HL-60 (cell line): ENCODE measurements at regions not wholly inside any gene's neighbourhood (a gene's known extent, or its start where the extent isn't known, plus 50 kb on each side); places are given as distances from the start of the nearest gene placed in this dataset.

Experiments used
- DNase-seq, 2 experiments: peaks; one replicate each; pipeline ENCODE4 v3.0.0-alpha.2; 2010 to 2020; ENCODE audit warnings: low read depth in 1 of 2, low spot score in 1 of 2
- H3K27ac ChIP-seq: fragments of 250-450 bp; sonication (Bioruptor Pico); replicated peaks from 2 replicates; pipeline ENCODE4 v1.5.1; 2020; ENCODE audit warnings: mild to moderate bottlenecking, moderate library complexity
- H3K27me3 ChIP-seq: fragments of 250-450 bp; sonication (Bioruptor Pico); 2 replicates; pipeline ENCODE4 v1.5.1; 2021; ENCODE audit warnings: mild to moderate bottlenecking, moderate library complexity; ENCODE audit not compliant: insufficient read depth, poor library complexity, severe bottlenecking
- H3K4me3 ChIP-seq: replicated peaks from 2 replicates; pipeline ENCODE4 v1.5.1; 2011; ENCODE audit warnings: mild to moderate bottlenecking, control low read depth, low read length; ENCODE audit not compliant: insufficient read depth
- CTCF ChIP-seq: IDR thresholded peaks from one replicate; pipeline ENCODE4 v1.5.1; 2011; ENCODE audit warnings: low read length, control low read depth, inconsistent platforms; ENCODE audit not compliant: insufficient read depth
- GABPA ChIP-seq: IDR thresholded peaks from 2 replicates; pipeline ENCODE4 v1.6.1; 2012; ENCODE audit warnings: low read depth
- POLR2AphosphoS5 ChIP-seq: IDR thresholded peaks from 2 replicates; pipeline ENCODE4 v1.6.1; 2012; ENCODE audit warnings: low read depth
- REST ChIP-seq: IDR thresholded peaks from 2 replicates; pipeline ENCODE4 v1.6.1; 2012; ENCODE audit warnings: low read depth; ENCODE audit not compliant: insufficient replicate concordance
- SPI1 ChIP-seq: IDR thresholded peaks from 2 replicates; pipeline ENCODE4 v1.6.1; 2012; ENCODE audit warnings: low read depth, mild to moderate bottlenecking, borderline replicate concordance

GRCh38 chr11:95302211-95302610, 71.2 kb upstream of the SESN3 start:
- no peaks in the 10 kb centered on the region for H3K27me3 ChIP-seq
- no peak overlapping the region for H3K27ac ChIP-seq
- no peak for DNase-seq
- H3K4me3 ChIP-seq: no peak overlapping the region
- TF ChIP-seq POLR2AphosphoS5 (no peak), SPI1 (no peak), REST (no peak), GABPA (no peak), CTCF (no peak)

- Histone ChIP-seq H3K27ac (no peak overlapping the region), H3K27me3 (no peaks in the 10 kb centered on the region), H3K4me3 (no peak overlapping the region)
- no peak for TF ChIP-seq CTCF
- TF ChIP-seq POLR2AphosphoS5: no peak
- no peak for TF ChIP-seq REST
- TF ChIP-seq SPI1: no peak
- no peak for TF ChIP-seq GABPA
- DNase-seq: no peak
Measured at GRCh38 chr11:95301474-95301873, 70.5 kb upstream of the SESN3 start.

GRCh38 chr11:95299078-95299679, 68.2 kb upstream of the SESN3 start:
- TF ChIP-seq POLR2AphosphoS5 (no peak), SPI1 (no peak), CTCF (no peak), GABPA (no peak), REST (no peak)
- no peak for DNase-seq
- no peak overlapping the region for H3K27ac ChIP-seq
- no peaks in the 10 kb centered on the region for H3K27me3 ChIP-seq
- H3K4me3 ChIP-seq: no peak overlapping the region
